Mucosa of descending colon (tissue), 3 donors: ENCODE measurements at regions not wholly inside any gene's neighbourhood (a gene's known extent, or its start where the extent isn't known, plus 50 kb on each side); places are given as distances from the start of the nearest gene placed in this dataset.

Experiments
- ATAC-seq: fragments of 200-7000 bp; cut with Tn5 transposase; one replicate; pipeline ENCODE4 v1.9.1; 2020; ENCODE audit warnings: mild to moderate bottlenecking, moderate library complexity
- DNase-seq, 3 donors: peaks; one replicate each; pipeline ENCODE4 v3.0.0-alpha.2; 2020
- H3K36me3 ChIP-seq: fragments of 200-600 bp; one replicate; pipeline ENCODE4 v1.8.0; 2021; ENCODE audit warnings: low read depth, mild to moderate bottlenecking
- H3K4me1 ChIP-seq: fragments of 200-600 bp; one replicate; pipeline ENCODE4 v1.8.0; 2021; ENCODE audit warnings: low read depth, mild to moderate bottlenecking
- H3K4me3 ChIP-seq: fragments of 200-600 bp; one replicate; pipeline ENCODE4 v1.8.0; 2021; ENCODE audit warnings: mild to moderate bottlenecking
- H3K9me3 ChIP-seq: fragments of 200-600 bp; one replicate; pipeline ENCODE4 v1.8.0; 2021; ENCODE audit warnings: mild to moderate bottlenecking
- CTCF ChIP-seq: fragments of 200-600 bp; IDR thresholded peaks from one replicate; pipeline ENCODE4 v1.8.0; 2022; ENCODE audit warnings: antibody characterized with exemption, mild to moderate bottlenecking
- intact Hi-C, 2 donors: fragments of 100-400 bp; cut with DNase I in 1 of 2; cut with micrococcal nuclease in 1 of 2; formaldehyde crosslinking; loops; one replicate each; pipeline versions ENCODE4 v1.11.0 to v1.11.1; 2022; cut with DNase I, micrococcal nuclease
- donor health status: DM: no; HTN: no; CAD: no; lungs with moderate emphysema.
- donor health status: DM: no; HTN: no; CAD: no.
- donor health status: DM: no; HTN: yes; CAD: no.

GRCh38 chr20:21019814-21020658 lies 86.1 kb downstream of the LINC00237 start:
- intact Hi-C loops: no loop called here
- Histone ChIP-seq H3K4me3 (no peak overlapping the region), H3K9me3 (no peaks in the 10 kb centered on the region), H3K36me3 (no peaks in the 10 kb centered on the region), H3K4me1 (no peaks in the 10 kb centered on the region)
- DNase-seq (no peak), ATAC-seq (no peak)
- TF ChIP-seq CTCF: no peak

- ATAC-seq: no peak
- Histone ChIP-seq H3K4me3 (no peak overlapping the region), H3K36me3 (no peaks in the 10 kb centered on the region), H3K9me3 (no peaks in the 10 kb centered on the region), H3K4me1 (no peaks in the 10 kb centered on the region)
- DNase-seq: no peak
- no peak for TF ChIP-seq CTCF
- intact Hi-C loops: no loop called here
Observed at GRCh38 chr20:21019468-21019813, 86.7 kb downstream of the LINC00237 start.

GRCh38 chr20:21018576-21018975 lies 87.6 kb downstream of the LINC00237 start:
- TF ChIP-seq CTCF: no peak
- ATAC-seq (no peak), DNase-seq (no peak)
- Histone ChIP-seq H3K9me3 (no peaks in the 10 kb centered on the region), H3K4me1 (no peaks in the 10 kb centered on the region), H3K4me3 (no peak overlapping the region), H3K36me3 (no peaks in the 10 kb centered on the region)
- intact Hi-C loops: no loop called here

GRCh38 chr20:21017528-21018085 lies 88.6 kb downstream of the LINC00237 start:
- Histone ChIP-seq H3K4me1 (no peaks in the 10 kb centered on the region), H3K36me3 (no peaks in the 10 kb centered on the region), H3K4me3 (no peak overlapping the region), H3K9me3 (no peaks in the 10 kb centered on the region)
- intact Hi-C loops: no loop called here
- no peak for ATAC-seq
- no peak for TF ChIP-seq CTCF
- DNase-seq: no peak

- ATAC-seq: no peak
- no peak overlapping the region for H3K4me3 ChIP-seq
- no peaks in the 10 kb centered on the region for H3K9me3 ChIP-seq
- DNase-seq: no peak
- no peaks in the 10 kb centered on the region for H3K36me3 ChIP-seq
- H3K4me1 ChIP-seq: no peaks in the 10 kb centered on the region
- intact Hi-C loops: no loop called here
- no peak for TF ChIP-seq CTCF
Observed at GRCh38 chr20:21016751-21017150, 89.4 kb downstream of the LINC00237 start.
